ENCODE measurements at regions not wholly inside any gene's neighbourhood (a gene's known extent, or its start where the extent isn't known, plus 50 kb on each side); places are given as distances from the start of the nearest gene placed in this dataset.

DNA sequence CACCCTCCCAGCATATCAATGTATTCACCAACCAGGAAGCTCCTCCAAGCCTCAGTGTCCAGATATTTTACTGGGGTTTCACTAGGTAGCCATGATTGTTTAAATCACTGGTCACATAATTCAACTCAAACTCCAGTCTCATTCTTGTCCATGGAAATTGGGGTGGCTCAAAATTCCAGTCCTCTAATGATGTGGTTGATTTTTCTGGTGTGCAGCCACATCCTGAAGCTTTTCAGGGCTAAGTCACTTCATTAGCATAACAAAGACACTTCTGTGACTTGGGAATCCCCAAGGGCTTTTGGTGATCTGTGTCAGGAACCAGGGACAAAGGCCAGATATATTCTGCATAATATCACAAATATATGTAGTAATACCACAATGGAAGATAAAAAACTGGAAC, 786.9 kb upstream of the IGFBP3 start:
- no peak for DNase-seq

DNA sequence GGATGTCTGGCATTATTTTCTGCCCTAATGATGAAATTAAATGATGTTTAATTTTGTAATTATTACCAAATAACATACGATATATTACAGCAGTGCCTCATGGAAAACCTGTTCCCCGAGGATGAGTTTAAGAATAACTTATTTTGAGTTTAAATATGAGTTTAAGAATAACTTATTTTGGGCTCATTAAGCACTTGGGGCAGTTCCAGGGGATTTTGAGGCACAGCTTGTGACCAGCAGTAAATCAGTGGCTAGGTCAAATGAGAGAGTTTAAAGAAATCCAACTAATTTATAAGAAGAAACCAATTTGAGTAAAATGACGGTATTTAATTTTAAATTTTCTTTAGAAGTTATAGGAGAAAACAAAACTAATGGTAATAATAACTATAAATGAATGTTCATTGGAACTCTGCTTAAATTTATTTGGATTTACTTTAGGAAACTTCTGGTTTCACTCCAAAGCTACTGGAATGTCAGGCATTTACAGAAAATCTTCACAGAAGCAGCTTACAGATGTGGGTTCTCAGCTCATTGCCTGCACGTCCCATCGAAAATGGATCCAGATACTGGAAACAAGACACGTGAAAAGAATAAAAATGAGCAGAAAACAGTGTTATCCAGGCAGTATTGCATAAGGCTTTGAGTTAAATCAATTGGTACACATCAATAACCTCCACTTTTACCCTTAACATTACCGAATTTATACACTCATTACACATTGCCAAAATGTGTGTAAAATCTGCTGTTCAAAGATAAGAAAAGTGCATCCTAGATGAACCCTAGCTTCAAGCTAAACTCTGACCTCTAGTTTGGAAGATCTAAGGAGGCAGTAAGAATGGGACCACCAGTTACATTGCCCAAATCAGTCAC, 784.5 kb upstream of the IGFBP3 start:
- DNase-seq, result no peak

DNA sequence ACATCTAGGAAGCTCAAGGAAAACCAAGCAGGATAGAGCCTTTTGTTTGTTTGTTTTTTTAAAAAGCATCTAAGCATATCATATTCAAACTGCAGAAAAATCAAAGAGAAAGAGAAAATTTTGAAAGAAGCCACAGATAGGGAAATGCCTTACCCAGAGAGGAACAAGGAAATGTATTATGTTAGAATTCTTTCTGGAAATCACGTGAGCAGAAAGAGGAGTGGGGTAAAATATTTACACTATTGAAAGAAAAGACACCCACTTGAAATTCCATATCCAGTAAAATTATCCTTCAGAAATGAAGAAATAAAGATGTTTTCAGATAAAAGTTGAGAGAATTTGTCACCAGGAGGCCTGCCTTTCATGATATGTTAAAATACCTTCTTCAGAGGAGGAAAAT, 775.7 kb upstream of the IGFBP3 start:
- no peak for DNase-seq

DNA sequence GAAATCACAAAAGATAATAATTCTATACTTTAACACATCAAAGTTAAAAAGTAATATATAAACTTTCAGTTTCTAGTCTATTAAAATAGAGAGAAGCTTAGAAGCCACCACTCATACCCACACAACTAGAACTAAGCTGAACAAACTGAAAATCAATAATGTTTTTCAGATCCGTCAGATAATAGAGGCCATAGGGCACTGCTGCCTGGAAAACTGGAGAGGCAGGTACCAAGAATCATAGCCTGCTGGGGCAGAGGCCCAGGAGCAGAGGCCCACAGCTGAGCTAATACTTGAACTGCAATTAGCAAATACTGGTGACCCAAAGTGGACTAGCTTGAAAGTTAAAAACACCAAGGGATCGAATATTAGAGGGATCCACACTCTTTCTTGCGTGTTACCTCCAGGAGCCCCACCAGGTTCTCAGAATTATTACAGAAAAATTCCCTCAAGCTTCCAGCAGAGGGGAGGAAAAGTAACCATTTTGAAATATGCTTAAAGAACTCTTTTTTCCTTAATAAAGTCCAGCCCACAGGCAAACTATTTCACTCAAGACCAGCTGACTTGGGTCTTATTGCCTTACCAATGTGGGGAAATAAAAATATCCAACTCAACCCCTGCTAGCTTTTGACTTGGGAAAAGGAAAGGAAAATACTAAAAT, 774.1 kb upstream of the IGFBP3 start:
- DNase-seq, result no peak

DNA sequence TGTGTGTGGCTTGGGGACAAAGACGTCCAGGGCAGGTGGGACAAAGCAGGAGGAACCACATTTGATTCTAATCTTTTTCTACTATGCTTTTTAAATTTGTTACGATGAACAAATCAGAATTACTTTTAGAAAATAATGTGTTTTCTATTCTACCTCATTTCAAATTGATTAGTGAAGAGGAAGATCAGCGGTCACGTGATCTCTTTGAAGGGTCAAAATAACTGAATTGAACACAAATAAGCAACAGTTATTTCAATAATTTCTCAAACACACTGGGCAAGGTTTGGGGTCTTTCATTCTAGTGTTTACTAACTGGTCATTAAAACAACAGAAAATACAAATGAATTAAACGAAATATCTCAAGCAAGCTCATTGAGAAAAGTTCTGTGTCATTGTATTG, 773.0 kb upstream of the IGFBP3 start:
- no peak for DNase-seq

DNA sequence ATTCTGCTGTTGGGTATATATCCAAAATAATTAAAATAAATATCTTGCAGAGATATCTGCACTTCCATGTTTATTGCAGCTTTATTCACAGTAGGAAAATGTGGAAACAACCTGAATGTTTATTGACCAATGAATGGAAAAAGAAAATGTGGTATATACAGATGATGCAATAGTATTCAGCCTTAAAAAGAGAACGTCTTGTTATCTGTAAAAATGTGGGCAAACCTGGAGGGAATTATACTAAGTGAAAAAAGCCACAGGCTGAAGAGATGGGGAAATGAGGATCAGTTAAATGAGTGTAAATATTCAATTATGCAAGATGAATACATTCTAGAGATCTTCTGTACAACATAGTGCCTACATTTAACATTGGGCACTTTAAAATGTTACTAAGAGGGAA, 766.1 kb upstream of the IGFBP3 start:
- DNase-seq, result no peak

DNA sequence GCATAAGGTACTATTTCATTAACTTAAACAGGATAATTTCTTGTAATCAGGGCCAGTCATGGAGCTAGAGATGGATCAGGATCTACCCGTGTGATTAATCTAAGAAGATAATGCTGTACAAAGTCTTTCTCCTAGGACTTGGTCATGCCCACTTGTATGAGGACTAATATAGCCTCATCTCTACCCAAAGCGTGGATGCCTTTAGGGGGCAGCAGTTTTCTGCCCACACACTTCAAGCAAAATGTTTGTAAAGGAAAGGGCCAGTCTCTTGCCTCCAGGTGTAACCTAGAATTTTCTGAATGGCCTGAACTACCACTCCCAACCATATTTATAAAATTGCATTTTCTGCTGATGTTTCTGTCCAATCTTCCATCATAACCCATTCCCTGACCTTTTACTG, 764.0 kb upstream of the IGFBP3 start:
- no peak for DNase-seq

DNA sequence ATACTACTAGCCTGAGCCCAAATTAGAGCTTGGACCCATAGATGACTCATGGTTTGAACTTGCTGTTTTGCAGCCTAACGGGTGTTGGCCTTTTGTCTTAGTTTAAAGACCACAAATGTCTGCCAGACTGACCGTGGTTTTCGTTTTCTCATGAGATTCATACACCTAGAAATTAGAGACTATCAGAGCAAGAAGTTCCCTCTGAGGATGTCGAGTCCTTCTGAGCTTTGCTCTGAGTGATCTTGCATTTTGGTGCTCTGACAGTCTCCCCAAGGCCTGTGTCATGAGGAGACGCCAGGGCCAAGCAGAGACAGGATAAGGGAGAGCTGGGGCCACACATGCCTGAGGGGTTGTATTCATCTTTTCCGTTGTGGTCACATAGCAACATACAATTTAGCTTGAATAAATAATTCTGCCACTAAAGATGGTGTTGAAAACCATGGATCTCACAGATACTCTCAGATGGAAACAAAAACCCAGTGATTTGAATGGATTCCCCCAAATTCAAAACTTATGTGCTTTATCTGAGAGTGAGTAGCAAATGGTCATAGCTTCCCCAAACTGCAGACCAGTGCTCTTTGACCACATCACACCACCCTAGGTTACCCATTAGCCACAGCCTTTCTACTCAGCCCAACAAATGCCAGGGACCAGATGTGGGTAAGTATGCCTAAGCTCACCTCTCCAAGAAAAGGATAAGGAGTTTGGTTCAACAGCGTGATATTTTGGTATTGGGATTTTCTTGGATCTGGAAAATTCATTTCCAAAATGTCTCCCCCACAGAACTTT, 762.0 kb upstream of the IGFBP3 start:
- DNase-seq, result no peak

DNA sequence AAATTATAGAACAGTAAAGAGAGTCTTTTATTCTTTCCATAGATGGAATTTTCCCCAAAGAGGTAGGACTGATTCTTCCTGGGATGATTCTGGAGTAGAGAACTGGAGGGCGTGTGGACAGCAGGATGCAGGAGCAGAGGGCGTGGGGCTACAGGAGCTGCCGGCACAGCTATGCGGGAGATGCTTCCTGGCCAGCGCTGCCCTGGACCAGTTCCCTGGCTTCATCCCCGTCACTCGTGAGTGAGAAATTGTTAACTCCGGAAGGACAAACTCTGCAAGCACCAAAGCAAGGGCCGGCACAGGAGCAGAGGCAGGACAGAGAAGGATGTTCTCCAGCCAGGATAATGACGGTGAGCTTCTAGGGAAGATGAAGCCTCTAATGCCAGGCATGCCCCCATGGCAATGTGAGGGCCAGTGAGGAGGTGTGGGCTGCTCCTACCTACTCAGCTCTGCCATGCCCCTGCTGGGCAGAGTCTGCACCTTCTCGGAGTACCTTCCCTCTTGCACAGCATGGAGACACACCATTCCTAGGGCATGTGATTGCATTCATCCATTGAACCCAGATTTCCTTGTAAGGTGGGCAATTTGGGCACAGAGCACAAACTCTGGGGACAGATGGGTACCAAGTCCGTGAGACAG, 760.9 kb upstream of the IGFBP3 start:
- DNase-seq, result no peak

DNA sequence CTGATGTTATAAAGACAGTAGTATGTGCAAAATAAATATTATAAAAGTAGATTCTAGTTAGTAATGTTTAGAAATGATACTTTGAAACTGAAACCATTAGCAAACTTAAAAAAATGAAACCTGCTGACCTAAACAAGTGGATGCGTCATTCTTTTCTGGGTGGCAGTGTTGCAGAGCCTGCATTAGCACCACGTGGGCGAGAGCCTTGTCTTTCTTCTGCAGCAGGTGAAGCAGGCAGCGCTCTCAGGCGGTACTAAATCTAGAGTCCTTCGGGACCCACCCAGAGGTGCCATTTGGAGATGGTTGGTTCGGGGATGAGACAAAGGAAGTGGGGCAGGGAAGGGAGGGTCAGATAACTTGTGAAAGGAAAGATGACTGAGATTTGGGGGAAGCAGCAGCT, 759.1 kb upstream of the IGFBP3 start:
- DNase-seq, result no peak

DNA sequence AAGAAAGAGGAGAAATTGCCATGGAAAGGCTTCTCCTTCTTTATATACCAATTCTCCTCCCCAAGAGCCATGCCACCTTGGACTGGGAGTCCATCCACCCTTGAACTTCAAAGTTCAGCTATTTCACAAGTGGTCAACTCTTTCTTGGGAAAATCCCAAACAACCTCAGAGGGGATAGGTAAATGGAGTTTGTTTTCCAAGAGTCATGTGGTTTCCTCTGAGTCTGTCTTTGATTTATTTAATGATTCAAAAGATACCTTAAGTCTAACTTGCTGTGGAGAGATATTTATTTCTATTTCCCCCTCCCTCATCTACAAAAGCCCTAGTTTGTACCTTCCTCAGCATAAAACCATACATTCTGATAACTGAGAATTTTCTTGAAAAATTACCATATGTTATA, 758.6 kb upstream of the IGFBP3 start:
- DNase-seq, result no peak

DNA sequence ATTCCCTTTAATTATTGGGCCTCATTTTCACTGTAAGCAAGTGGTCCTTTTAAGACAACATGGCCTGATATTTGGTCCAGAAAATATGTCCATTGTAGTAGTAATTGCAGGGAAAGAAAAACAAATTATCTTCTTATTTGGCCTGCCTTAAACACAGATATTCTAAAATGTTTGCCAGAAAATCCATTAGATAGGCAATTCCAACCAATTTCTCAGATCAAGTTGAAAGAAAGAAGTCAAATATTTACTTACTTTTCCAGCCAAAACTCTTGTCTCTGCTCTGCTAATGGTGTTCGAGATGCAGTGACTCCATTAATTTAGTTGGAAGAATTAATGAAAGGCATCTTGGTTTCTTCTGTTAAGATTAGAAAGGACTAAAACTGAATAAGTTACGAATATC, 757.3 kb upstream of the IGFBP3 start:
- no peak for DNase-seq

DNA sequence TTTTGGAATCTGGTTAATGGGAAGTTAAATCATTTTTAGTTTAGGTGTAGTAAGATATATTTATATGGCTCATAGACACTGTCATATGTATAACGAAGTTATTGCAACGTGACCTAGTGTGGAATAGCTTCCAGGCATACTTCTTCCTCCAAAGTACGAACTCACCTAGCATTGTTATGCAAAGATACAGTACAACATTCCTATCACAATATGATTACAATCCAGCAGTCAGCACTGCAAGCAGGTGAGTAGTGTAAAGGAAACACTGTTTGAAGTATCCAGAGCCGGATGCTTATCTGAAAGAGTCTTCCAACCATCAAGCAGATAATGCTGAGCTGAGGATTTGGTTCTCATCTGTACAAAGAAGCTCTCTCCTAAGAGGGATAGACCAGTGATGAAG, 754.4 kb upstream of the IGFBP3 start:
- DNase-seq, result no peak

DNA sequence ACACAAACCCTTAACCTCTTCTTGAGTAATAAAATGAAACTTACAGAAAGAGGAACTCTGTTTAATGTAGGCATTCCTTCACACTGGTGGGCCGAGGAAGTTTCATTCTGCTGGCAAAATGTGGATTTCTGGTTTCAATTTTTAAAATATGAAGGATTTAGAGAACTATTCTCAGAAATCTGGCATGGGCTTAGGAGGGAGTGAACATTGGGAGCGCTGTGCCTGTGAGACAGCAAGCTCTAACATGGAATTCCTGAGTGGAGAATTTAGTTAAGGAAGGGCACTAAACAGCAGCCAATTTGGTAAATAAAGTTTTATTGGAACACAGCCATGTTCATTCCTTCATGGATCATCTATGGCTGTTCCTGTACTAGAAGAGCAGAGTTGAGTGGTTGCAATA, 751.8 kb upstream of the IGFBP3 start:
- DNase-seq, result no peak

DNA sequence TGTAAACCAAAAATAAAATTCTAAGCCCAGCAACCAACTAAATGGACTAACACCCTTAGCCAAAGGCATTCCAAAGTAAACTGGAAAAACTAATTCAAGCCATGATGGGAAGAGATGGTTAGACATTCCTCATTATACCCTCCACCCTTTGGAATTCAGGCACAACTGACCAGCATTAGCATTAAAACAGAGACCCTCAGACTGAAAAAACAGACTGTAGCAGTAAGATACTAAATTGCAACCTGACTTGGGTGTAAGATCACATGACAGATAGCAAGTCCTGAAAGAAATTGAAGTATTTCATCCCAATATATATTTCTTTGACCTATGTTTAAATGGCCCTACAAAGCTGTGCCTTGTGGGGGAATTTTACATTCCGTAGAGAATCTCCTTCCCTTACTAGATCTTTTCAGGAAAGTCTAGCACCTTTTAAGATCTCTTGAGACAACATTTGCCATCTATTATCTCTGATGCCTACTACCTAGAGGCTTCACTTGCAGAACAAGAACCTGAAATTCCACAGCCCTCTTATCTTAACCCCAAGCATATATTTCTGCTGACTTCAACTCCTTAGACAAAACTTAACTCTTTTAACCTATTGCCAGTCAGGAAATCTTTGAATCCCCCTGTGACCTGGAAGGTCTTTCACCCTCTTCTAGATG, 750.2 kb upstream of the IGFBP3 start:
- no peak for DNase-seq

DNA sequence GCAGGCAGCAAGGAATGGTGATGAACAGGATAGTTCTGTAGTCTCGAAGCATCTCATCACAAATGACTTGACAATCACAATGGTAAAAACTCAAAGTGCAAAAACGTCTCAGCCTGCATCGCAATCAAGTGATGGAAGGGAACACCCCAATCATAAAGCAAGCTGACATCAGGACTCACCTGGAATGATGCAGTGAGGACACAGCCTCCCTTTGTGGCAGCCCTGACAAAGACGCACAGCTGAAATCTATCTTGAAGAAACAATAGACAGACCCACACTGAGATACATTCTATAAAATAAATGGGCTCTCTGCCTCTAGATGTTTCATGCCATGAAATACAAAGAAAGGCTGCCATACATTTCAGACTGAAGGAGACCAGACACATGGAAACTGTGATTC, 748.0 kb upstream of the IGFBP3 start:
- no peak for DNase-seq

DNA sequence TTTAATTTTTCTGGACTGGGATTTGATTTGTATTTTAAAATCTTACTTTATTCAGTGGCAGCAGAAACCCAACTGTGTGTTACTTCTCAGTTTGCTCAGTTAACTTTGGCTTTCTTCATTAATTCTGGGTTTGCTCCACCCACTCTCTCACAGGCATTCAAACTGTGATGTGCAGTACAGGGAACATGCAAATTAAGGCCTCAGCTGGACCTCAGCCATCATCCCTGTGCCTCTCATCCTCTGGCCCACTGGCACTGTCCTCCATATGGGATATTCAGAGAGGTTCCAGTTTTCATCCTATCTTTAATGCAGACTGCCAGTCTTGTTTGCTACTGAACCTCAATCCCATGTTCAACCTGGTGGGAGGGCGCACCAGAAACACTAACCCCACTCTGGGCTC, 743.4 kb upstream of the IGFBP3 start:
- no peak for DNase-seq

DNA sequence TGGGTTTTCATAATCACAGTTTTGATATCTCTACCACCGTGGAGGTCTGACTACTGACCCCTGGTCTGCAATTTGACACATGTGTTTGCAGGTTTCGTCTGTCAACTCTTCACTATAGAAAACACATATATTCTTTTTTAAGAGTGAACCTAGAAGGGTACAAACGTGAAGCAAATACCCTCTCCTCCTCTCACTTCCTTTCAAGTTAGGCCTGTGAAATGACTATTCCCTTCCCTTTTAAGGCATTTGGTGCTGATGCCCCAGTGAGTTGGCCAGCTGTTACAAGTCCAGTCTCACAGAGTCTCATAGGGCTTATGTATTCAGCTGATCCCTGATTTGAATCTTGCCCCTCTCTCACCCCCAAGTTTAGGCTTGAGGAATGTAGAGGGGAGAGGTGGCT, 742.0 kb upstream of the IGFBP3 start:
- no peak for DNase-seq

DNA sequence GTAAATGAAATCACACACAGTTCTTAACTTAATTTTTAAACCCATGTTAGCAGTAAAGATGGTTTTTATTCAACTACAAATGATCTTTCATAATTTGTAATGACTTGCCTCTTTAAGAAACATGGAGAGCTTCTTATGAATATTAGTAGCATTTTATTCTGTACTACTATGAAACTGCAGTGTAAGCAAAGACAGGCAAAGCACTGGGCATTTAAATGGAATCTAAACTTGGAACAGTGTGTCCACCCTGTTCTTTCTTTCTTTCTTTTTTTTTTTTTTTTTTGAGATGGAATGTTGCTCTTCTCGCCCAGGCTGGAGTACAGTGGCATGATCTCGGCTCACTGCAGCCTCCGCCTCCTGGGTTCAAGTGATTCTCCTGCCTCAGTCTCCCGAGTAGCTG, 740.4 kb upstream of the IGFBP3 start:
- DNase-seq, result no peak

DNA sequence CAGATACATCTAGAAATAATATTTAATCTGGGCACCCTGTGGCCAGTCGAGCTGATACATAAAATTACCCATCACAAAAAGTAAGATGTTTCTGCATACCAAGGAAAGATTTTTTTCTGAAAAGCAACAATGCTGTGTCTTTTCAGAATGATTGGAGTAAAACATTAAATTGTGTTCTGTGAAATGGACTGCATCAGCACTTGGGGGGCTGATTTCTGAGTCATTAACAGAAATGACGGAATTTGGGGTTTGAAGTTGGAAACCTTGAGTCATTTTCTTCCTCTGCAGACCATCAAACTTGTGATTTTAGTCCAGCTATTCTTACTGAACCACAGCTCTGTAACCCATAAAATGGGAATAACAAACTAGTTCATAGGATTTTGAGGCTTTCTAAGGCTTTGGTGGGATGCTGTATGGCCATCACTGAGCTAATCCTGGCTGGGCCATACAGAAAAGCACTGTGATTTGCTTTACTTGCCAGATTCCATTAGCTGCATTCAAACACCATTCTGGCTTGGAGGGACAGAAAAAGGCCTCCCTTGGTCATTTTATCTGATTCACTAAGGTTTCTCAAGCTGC, 739.4 kb upstream of the IGFBP3 start:
- no peak for DNase-seq

DNA sequence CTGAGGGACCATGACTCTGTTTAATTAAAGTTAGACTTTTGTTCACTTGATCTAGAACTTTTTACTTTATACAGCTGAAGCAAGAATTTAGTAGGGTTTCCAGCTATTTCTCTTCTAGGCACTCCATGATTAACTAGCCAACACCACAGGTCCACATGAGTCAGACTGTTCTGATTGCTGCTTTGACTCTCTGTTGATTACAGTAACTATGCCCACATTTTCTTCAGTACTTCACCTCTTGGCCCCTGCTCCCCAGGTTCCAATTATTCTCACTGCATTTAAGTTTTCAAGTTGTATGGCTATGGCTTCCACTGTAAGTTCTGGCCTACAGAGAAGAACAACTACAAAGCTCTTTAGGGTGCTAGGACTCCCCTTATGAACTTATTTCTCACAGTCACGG, 737.2 kb upstream of the IGFBP3 start:
- no peak for DNase-seq
